NT2/D1 (cell line): ENCODE measurements at regions not wholly inside any gene's neighbourhood (a gene's known extent, or its start where the extent isn't known, plus 50 kb on each side); places are given as distances from the start of the nearest gene placed in this dataset.

ENCODE experiments used
- DNase-seq: peaks from one replicate; pipeline ENCODE4 v3.0.0-alpha.2; 2011; ENCODE audit warnings: low read depth, low spot score
- H3K27me3 ChIP-seq: 2 replicates; pipeline ENCODE4 v1.6.0; 2011; ENCODE audit warnings: mild to moderate bottlenecking; ENCODE audit not compliant: insufficient read length, insufficient read depth
- H3K36me3 ChIP-seq: 2 replicates; pipeline ENCODE4 v1.6.1; 2011; ENCODE audit warnings: mild to moderate bottlenecking, low read length, mixed read lengths; ENCODE audit not compliant: insufficient read depth, insufficient read length
- H3K4me1 ChIP-seq: 2 replicates; pipeline ENCODE4 v1.5.1; 2011; ENCODE audit not compliant: insufficient read depth, insufficient read length
- H3K4me3 ChIP-seq: 2 replicates; pipeline ENCODE4 v1.5.1; 2011; ENCODE audit warnings: low read depth; ENCODE audit not compliant: insufficient read length
- H3K9ac ChIP-seq: 2 replicates; pipeline ENCODE4 v1.6.0; 2011; ENCODE audit warnings: low read depth; ENCODE audit not compliant: insufficient read length
- H3K9me3 ChIP-seq: 2 replicates; pipeline ENCODE4 v1.5.1; 2011; ENCODE audit warnings: mild to moderate bottlenecking, low read length; ENCODE audit not compliant: insufficient read depth
- SUZ12 ChIP-seq: IDR thresholded peaks from 2 replicates; pipeline ENCODE4 v1.6.1; 2011; ENCODE audit not compliant: insufficient read length, insufficient read depth; ENCODE audit errors: extremely low read depth
- YY1 ChIP-seq: IDR thresholded peaks from 2 replicates; pipeline ENCODE4 v1.6.1; 2011; ENCODE audit not compliant: insufficient read length, insufficient read depth
- ZNF274 ChIP-seq: IDR thresholded peaks from 2 replicates; pipeline ENCODE4 v1.6.1; 2011; ENCODE audit warnings: mild to moderate bottlenecking, low read depth, low read length

- H3K4me1 ChIP-seq: no peaks in the 10 kb centered on the region
- no peak for DNase-seq
- no peaks in the 10 kb centered on the region for H3K27me3 ChIP-seq
- H3K9ac ChIP-seq: no peak overlapping the region
- no peak overlapping the region for H3K4me3 ChIP-seq
- no peaks in the 10 kb centered on the region for H3K36me3 ChIP-seq
- no peaks in the 10 kb centered on the region for H3K9me3 ChIP-seq
- TF ChIP-seq YY1 (no peak), SUZ12 (no peak), ZNF274 (no peak)
These were observed 387.1 kb upstream of the PAPPA start for GRCh38 chr9:115766370-115766955.

DNA sequence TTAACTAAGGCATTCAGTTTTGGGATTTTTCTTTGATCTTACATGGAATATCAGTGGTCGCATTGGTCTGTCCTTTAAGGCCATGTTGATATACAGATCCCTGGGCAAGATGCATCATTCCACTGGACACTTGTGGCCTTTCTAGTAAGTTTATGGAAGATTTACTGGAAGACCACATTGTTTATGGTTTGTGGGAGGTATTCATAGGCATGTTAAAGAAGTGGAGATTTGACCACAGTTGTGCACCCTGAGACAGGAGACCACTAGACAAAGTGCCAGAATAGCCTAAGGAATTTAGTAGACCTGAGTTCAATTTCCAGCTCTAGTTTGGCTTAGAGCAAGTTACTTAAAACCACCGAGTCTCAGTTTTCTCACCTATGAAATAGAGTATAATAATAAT lies 383.1 kb upstream of the PAPPA start:
- TF ChIP-seq ZNF274: no peak
- no peak for TF ChIP-seq SUZ12
- no peak for TF ChIP-seq YY1
- Histone ChIP-seq H3K4me1 (no peaks in the 10 kb centered on the region), H3K27me3 (no peaks in the 10 kb centered on the region), H3K9me3 (no peaks in the 10 kb centered on the region), H3K36me3 (no peaks in the 10 kb centered on the region), H3K9ac (no peak overlapping the region), H3K4me3 (no peak overlapping the region)
- DNase-seq: no peak

GRCh38 chr9:115775659-115776058 lies 377.9 kb upstream of the PAPPA start:
- TF ChIP-seq YY1 (no peak), ZNF274 (no peak), SUZ12 (no peak)
- H3K36me3 ChIP-seq: no peaks in the 10 kb centered on the region
- no peaks in the 10 kb centered on the region for H3K27me3 ChIP-seq
- H3K9ac ChIP-seq: no peak overlapping the region
- H3K4me1 ChIP-seq: no peaks in the 10 kb centered on the region
- no peak overlapping the region for H3K4me3 ChIP-seq
- no peaks in the 10 kb centered on the region for H3K9me3 ChIP-seq
- DNase-seq: no peak

GRCh38 chr9:115777610-115778009 lies 376.0 kb upstream of the PAPPA start:
- DNase-seq: no peak
- no peaks in the 10 kb centered on the region for H3K4me1 ChIP-seq
- no peak for TF ChIP-seq ZNF274
- no peak for TF ChIP-seq SUZ12
- TF ChIP-seq YY1: no peak
- H3K27me3 ChIP-seq: no peaks in the 10 kb centered on the region
- no peak overlapping the region for H3K4me3 ChIP-seq
- H3K9ac ChIP-seq: no peak overlapping the region
- H3K9me3 ChIP-seq: no peaks in the 10 kb centered on the region
- H3K36me3 ChIP-seq: no peaks in the 10 kb centered on the region

- H3K9me3 ChIP-seq: peaks cover 19% of the 10 kb centered on the region; the same call in 1 of the 2 replicates
- no peak overlapping the region for H3K4me3 ChIP-seq
- TF ChIP-seq YY1 (no peak), ZNF274 (no peak), SUZ12 (no peak)
- DNase-seq: no peak
- no peaks in the 10 kb centered on the region for H3K36me3 ChIP-seq
- H3K27me3 ChIP-seq: no peaks in the 10 kb centered on the region
- H3K9ac ChIP-seq: no peak overlapping the region
- no peaks in the 10 kb centered on the region for H3K4me1 ChIP-seq
These were observed 372.4 kb upstream of the PAPPA start for GRCh38 chr9:115781070-115781736.

DNA sequence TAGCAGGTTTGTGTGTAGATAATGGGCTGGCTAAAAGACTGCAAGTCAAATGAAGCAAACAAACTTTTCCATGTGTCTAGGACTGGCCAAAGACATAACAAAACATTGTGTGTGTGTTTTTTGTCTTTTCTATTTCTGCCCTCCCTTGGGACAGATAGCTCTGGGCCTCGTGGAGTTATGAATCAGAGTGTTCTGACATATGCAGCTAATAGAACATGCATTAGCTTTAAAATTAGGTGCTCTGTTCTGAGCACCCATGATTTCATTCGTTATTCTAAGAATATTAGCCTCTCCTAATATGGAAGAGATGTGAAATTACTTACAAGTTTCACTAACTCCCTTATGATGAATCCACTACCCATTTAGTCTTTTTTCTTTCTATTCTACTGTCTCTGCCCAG lies 367.3 kb upstream of the PAPPA start:
- no peaks in the 10 kb centered on the region for H3K4me1 ChIP-seq
- no peaks in the 10 kb centered on the region for H3K36me3 ChIP-seq
- H3K27me3 ChIP-seq: no peaks in the 10 kb centered on the region
- no peak overlapping the region for H3K4me3 ChIP-seq
- H3K9ac ChIP-seq: no peak overlapping the region
- peaks cover 19% of the 10 kb centered on the region; the same call in 1 of the 2 replicates for H3K9me3 ChIP-seq
- no peak for TF ChIP-seq SUZ12
- no peak for TF ChIP-seq YY1
- TF ChIP-seq ZNF274: no peak
- no peak for DNase-seq

DNA sequence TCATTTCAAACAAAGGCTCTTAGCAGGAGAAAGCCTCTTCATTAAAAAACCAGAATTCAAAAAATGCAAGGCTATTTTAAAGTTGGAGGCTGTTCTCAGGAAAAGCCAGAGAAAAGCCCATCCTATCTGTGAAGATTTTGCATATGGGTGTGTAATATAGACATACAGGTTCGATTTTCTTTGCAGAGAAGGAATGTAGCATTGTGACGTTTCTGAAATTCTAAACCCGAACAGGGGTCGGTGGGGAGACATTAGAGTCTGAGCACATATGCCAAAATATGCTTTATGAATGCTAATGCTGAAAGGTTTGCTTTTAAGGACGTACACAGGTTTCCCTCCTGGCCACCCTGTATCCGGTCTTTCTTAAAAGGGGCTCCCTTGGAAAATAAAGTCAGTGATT lies 363.1 kb upstream of the PAPPA start:
- Histone ChIP-seq H3K4me1 (no peaks in the 10 kb centered on the region), H3K9ac (no peak overlapping the region), H3K9me3 (no peaks in the 10 kb centered on the region), H3K27me3 (no peaks in the 10 kb centered on the region), H3K36me3 (no peaks in the 10 kb centered on the region), H3K4me3 (no peak overlapping the region)
- no peak for DNase-seq
- TF ChIP-seq ZNF274: no peak
- TF ChIP-seq SUZ12: no peak
- no peak for TF ChIP-seq YY1
